ENCODE measurements at regions not wholly inside any gene's neighbourhood (a gene's known extent, or its start where the extent isn't known, plus 50 kb on each side); places are given as distances from the start of the nearest gene placed in this dataset.

GRCh38 chr3:127374086-127375010, 86.5 kb upstream of the PRR20G start:
- TF ChIP-seq EP300 (IDR thresholded peaks at IDR 0.05) = no peak
- no peak for TF ChIP-seq POLR2AphosphoS5 (IDR thresholded peaks at IDR 0.05)
- TF ChIP-seq POLR2A (IDR thresholded peaks at IDR 0.05) = no peak
- no peak for TF ChIP-seq CTCF (IDR thresholded peaks at IDR 0.05)
- ATAC-seq = no peak
- WGBS, 2 donors (ENCODE audit: low coverage in 1 of 2) = 14 to 40% methylated on average over 2 to 3 of the region's 12 CpGs

GRCh38 chr3:127373441-127374085, 85.7 kb upstream of the PRR20G start:
- Histone ChIP-seq H3K4me3 (no peak overlapping the region), H3K4me1 (no peaks in the 10 kb centered on the region), H3K36me3 (no peaks in the 10 kb centered on the region), H3K9me3 (peaks cover 0 to 11% (median 0%) of the 10 kb centered on the region in 3 donors), H3K27me3 (peaks cover 59% of the 10 kb centered on the region), H3K27ac (no peak overlapping the region)
- 17 to 32% methylated on average over 8 of the region's 9 CpGs for WGBS, 2 donors (ENCODE audit: low coverage in 1 of 2)
- TF ChIP-seq POLR2A (IDR thresholded peaks at IDR 0.05) (no peak), CTCF (IDR thresholded peaks at IDR 0.05) (no peak), POLR2AphosphoS5 (IDR thresholded peaks at IDR 0.05) (no peak), EP300 (IDR thresholded peaks at IDR 0.05) (no peak)
- no peak for ATAC-seq

More at GRCh38 chr3:127374086-127375010, 86.5 kb upstream of the PRR20G start:
- no peaks in the 10 kb centered on the region for H3K36me3 ChIP-seq
- H3K9me3 ChIP-seq = peaks cover 0 to 11% (median 0%) of the 10 kb centered on the region in 3 donors
- H3K4me1 ChIP-seq = no peaks in the 10 kb centered on the region
- H3K4me3 ChIP-seq = no peak overlapping the region
- H3K27me3 ChIP-seq = peaks cover 52% of the 10 kb centered on the region
- no peak overlapping the region for H3K27ac ChIP-seq

GRCh38 chr3:127371846-127372245, 84.0 kb upstream of the PRR20G start:
- 20 to 68% methylated on average over 1 to 6 of the region's 6 CpGs for WGBS, 2 donors (ENCODE audit: low coverage in 1 of 2)
- no peak for ATAC-seq
- no peak for TF ChIP-seq POLR2AphosphoS5 (IDR thresholded peaks at IDR 0.05)
- TF ChIP-seq CTCF (IDR thresholded peaks at IDR 0.05) = no peak
- no peak for TF ChIP-seq EP300 (IDR thresholded peaks at IDR 0.05)
- no peak for TF ChIP-seq POLR2A (IDR thresholded peaks at IDR 0.05)
- no peaks in the 10 kb centered on the region for H3K4me1 ChIP-seq
- H3K36me3 ChIP-seq = no peaks in the 10 kb centered on the region
- no peak overlapping the region for H3K4me3 ChIP-seq
- H3K27ac ChIP-seq = no peak overlapping the region
- peaks cover 0 to 11% (median 0%) of the 10 kb centered on the region in 3 donors for H3K9me3 ChIP-seq
- H3K27me3 ChIP-seq = peaks cover 75% of the 10 kb centered on the region

GRCh38 chr3:127371334-127371733, 83.5 kb upstream of the PRR20G start:
- Histone ChIP-seq H3K27me3 (peaks cover 75% of the 10 kb centered on the region), H3K27ac (no peak overlapping the region), H3K9me3 (peaks cover 0 to 7% (median 0%) of the 10 kb centered on the region in 3 donors), H3K4me3 (no peak overlapping the region), H3K36me3 (no peaks in the 10 kb centered on the region), H3K4me1 (no peaks in the 10 kb centered on the region)
- TF ChIP-seq EP300 (IDR thresholded peaks at IDR 0.05) (no peak), POLR2AphosphoS5 (IDR thresholded peaks at IDR 0.05) (no peak)
- 65 to 80% methylated on average over 2 to 3 of the region's 10 CpGs for WGBS, 2 donors (ENCODE audit: low coverage in 1 of 2)
- no peak for ATAC-seq

- ATAC-seq = no peak
- H3K4me3 ChIP-seq = no peak overlapping the region
- H3K4me1 ChIP-seq = no peaks in the 10 kb centered on the region
- WGBS, 2 donors (ENCODE audit: low coverage in 1 of 2) = 0 to 59% methylated on average over 1 to 3 of the region's 9 CpGs
- H3K36me3 ChIP-seq = no peaks in the 10 kb centered on the region
- TF ChIP-seq EP300 (IDR thresholded peaks at IDR 0.05) (no peak), CTCF (IDR thresholded peaks at IDR 0.05) (no peak), POLR2AphosphoS5 (IDR thresholded peaks at IDR 0.05) (no peak), POLR2A (IDR thresholded peaks at IDR 0.05) (no peak)
- H3K27ac ChIP-seq = no peak overlapping the region
- H3K27me3 ChIP-seq = peaks cover 74% of the 10 kb centered on the region
- H3K9me3 ChIP-seq = peaks cover 0 to 3% (median 0%) of the 10 kb centered on the region in 3 donors
Measured at GRCh38 chr3:127370906-127371305, 83.1 kb upstream of the PRR20G start.

Data from gastroesophageal sphincter (tissue), 4 donors.